LNCAP (cell line): ENCODE measurements at regions not wholly inside any gene's neighbourhood (a gene's known extent, or its start where the extent isn't known, plus 50 kb on each side); places are given as distances from the start of the nearest gene placed in this dataset.

Experiments
- TF ChIP-seq, protein P1 (sequence below): fragments of 450-650 bp; IDR thresholded peaks from 2 replicates; pipeline ENCODE4 v1.5.1; 2017; ENCODE audit warnings: mild to moderate bottlenecking

GRCh38 chr14:88929656-88930436 is 105.4 kb downstream of the TTC8 start:
- TF ChIP-seq, protein P1, sequence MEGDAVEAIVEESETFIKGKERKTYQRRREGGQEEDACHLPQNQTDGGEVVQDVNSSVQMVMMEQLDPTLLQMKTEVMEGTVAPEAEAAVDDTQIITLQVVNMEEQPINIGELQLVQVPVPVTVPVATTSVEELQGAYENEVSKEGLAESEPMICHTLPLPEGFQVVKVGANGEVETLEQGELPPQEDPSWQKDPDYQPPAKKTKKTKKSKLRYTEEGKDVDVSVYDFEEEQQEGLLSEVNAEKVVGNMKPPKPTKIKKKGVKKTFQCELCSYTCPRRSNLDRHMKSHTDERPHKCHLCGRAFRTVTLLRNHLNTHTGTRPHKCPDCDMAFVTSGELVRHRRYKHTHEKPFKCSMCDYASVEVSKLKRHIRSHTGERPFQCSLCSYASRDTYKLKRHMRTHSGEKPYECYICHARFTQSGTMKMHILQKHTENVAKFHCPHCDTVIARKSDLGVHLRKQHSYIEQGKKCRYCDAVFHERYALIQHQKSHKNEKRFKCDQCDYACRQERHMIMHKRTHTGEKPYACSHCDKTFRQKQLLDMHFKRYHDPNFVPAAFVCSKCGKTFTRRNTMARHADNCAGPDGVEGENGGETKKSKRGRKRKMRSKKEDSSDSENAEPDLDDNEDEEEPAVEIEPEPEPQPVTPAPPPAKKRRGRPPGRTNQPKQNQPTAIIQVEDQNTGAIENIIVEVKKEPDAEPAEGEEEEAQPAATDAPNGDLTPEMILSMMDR, result peak; percentile 16; the same call in 1 of the 2 replicates

DNA sequence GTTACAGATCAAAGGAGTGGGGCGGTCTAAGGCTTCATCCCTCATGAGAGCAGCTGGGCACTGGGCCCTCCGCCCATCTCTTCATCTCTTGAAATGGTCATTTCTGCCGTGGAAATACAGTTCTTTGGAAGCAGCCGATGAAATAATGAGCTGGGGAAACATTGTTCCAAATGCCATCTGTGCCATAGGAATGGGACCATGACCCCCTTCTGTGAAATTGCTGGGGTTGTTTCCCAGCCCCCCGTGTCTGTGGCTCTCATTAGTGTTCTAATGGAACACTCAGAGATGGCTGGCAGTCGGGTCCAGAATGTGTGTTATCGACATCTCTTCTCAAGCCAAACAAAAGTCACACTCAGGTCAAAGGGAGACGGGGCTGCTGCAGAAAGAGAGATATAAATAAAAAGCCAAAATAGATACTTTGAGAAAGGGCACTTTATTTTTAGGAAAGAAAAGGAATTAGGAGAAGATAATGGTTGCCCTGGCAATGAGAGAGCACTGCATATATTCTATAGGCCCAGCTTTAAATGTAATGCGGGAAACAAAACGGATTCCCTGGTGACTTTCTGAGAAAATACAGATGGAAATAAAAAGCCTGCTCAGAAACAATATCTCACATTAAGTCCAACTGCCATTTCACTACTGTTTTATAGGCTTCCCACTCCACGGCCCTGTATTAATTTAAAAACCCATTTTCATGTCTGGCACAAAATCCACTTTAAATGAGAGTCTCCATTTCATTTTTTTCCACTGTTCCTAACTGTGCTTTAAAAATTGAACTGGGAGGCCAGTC is 107.1 kb downstream of the TTC8 start:
- TF ChIP-seq, protein P1, result no peak

GRCh38 chr14:88933191-88933590 is 108.7 kb downstream of the TTC8 start:
- TF ChIP-seq, protein P1, result no peak

DNA sequence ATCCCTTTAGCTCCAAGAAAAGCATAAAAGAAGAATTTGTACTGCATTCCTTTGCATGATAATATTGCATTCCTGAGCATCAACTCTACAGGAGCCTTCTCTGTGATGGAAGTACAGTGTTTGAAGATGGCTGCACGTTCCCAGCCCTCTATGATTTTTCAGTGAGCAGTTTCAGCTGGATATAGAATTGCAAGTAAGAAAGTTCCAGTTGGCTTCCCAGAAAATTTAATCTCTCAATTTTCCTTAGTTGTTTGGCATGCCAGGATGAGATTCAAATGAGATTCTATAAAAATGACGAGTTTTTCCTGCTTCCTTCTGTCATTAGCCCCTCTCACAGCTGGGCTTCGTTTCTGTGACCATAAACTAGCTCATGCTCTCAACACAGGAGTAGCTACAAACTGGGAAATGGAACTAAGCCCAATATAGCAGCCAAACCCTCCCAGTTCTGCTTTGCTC is 109.9 kb downstream of the TTC8 start:
- TF ChIP-seq, protein P1, result no peak

DNA sequence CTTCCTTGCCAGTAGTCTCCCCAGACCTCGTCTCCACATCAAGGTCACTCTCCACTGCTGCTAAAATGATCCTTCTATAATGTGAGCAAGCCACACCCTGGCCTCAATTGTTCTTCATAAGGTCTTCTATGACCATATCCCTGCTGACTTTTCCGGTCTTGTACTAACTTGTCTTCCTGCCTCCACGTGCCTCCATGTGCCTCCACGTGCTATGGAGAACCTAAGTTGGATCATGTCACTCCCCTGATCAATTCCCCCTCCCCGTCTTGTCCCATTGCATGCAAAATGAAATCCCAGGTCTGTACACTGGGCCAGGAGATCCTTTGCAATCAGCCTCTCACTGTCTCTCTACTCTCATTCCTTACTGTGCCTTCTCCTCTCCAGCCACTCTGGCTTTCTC is 110.6 kb downstream of the TTC8 start:
- TF ChIP-seq, protein P1, result no peak

DNA sequence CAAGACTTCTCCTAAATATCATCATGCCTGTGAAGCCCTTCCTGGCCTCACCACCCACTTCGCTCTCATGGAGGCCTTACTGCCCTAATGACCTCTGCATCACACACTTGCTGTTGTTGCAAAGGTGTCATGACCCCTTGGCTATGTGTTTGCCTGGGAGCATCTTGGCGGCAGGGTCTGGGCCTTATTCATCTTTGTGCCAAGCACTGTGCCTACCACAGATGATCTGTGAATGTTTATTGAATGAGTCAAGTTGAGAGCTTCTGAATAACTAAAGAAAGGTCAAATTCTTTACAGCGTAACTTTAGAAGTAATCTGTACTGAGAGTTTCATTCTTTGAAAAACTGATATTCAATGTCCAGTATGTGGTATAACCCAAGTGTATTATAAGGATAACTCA is 113.3 kb downstream of the TTC8 start:
- TF ChIP-seq, protein P1, result no peak

- TF ChIP-seq, protein P1, result no peak
Observed at GRCh38 chr14:88940671-88941070, 116.2 kb downstream of the TTC8 start.
